A549 (cell line): ENCODE measurements at regions not wholly inside any gene's neighbourhood (a gene's known extent, or its start where the extent isn't known, plus 50 kb on each side); places are given as distances from the start of the nearest gene placed in this dataset.

Experiments
- HOXA7 ChIP-seq: fragments of 250-450 bp; sonication (Bioruptor Pico); IDR thresholded peaks from 2 replicates; pipeline ENCODE4 v1.5.0; 2020; ENCODE audit warnings: mild to moderate bottlenecking, moderate library complexity
- PHF8 ChIP-seq: fragments of 200-600 bp; sonication (generic); IDR thresholded peaks from 2 replicates; pipeline ENCODE4 v1.6.1; 2016; ENCODE audit warnings: low read depth, mild to moderate bottlenecking, antibody characterized with exemption, moderate library complexity, borderline replicate concordance
- RAD21 ChIP-seq, 2 experiments: fragments of >200 bp in 1 of 2; sonication (Bioruptor Twin) in 1 of 2; formaldehyde crosslinking in 1 of 2; IDR thresholded peaks in 1 of 2; conservative IDR thresholded peaks in 1 of 2; 2 replicates in 1 of 2; 3 replicates in 1 of 2; pipeline ENCODE4 v1.6.1; 2012 to 2018; ENCODE audit warnings: inconsistent platforms in 1 of 2
- SREBF2 ChIP-seq: fragments of 450-650 bp; IDR thresholded peaks from 2 replicates; pipeline ENCODE4 v1.6.1; 2014; ENCODE audit warnings: mild to moderate bottlenecking, moderate library complexity
- TF ChIP-seq, protein P1 (sequence below): fragments of >200 bp; sonication (Bioruptor Twin); formaldehyde crosslinking; IDR thresholded peaks from 3 replicates; pipeline ENCODE4 v1.5.1; 2016

DNA sequence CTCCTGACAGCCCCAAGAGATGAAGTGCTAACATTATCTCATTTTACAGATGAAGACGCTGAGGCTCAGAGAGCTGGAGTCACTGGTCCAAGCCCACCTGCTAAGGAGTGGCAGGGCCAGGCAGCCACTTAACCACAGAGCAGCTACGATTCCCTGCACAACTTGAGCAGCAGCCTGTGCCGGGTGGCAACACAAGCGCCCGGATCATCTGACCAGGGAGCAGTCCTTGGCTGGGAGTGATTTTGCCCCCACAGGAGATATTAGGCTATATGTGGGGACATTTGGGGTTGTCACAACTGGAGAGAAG lies 93.2 kb upstream of the PTPN1 start:
- TF ChIP-seq RAD21 (conservative IDR thresholded peaks at IDR 0.05 in 1 of 2, IDR thresholded peaks at IDR 0.05 in 1 of 2) (no peak), PHF8 (no peak), HOXA7 (CRISPR knock-in tag) (no peak), SREBF2 (no peak)
- TF ChIP-seq, protein P1, sequence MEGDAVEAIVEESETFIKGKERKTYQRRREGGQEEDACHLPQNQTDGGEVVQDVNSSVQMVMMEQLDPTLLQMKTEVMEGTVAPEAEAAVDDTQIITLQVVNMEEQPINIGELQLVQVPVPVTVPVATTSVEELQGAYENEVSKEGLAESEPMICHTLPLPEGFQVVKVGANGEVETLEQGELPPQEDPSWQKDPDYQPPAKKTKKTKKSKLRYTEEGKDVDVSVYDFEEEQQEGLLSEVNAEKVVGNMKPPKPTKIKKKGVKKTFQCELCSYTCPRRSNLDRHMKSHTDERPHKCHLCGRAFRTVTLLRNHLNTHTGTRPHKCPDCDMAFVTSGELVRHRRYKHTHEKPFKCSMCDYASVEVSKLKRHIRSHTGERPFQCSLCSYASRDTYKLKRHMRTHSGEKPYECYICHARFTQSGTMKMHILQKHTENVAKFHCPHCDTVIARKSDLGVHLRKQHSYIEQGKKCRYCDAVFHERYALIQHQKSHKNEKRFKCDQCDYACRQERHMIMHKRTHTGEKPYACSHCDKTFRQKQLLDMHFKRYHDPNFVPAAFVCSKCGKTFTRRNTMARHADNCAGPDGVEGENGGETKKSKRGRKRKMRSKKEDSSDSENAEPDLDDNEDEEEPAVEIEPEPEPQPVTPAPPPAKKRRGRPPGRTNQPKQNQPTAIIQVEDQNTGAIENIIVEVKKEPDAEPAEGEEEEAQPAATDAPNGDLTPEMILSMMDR, result no peak
